SK-N-SH treated with all-trans-retinoic acid at 6 μM for 48 hours (cell line): ENCODE measurements at regions not wholly inside any gene's neighbourhood (a gene's known extent, or its start where the extent isn't known, plus 50 kb on each side); places are given as distances from the start of the nearest gene placed in this dataset.

Experiments
- TOX ChIP-seq: fragments of 250-450 bp; sonication (Bioruptor Pico); IDR thresholded peaks from 2 replicates; pipeline ENCODE4 v1.8.0; 2021; ENCODE audit warnings: mild to moderate bottlenecking, moderate library complexity, borderline replicate concordance
- TSHZ2 ChIP-seq: fragments of 250-450 bp; sonication (Bioruptor Pico); IDR thresholded peaks from 2 replicates; pipeline ENCODE4 v1.5.0; 2020; ENCODE audit warnings: mild to moderate bottlenecking, moderate library complexity

GRCh38 chr20:22346716-22347115 is 237.7 kb downstream of the FOXA2 start:
- TF ChIP-seq TSHZ2 (CRISPR knock-in tag) (no peak), TOX (CRISPR knock-in tag) (no peak)
